AG09319 (cell line): ENCODE measurements at regions not wholly inside any gene's neighbourhood (a gene's known extent, or its start where the extent isn't known, plus 50 kb on each side); places are given as distances from the start of the nearest gene placed in this dataset.

Experiments
- DNase-seq: peaks from one replicate; pipeline ENCODE4 v3.0.0-alpha.2; 2010; ENCODE audit warnings: low read depth; ENCODE audit errors: extremely low read depth
- CTCF ChIP-seq: IDR thresholded peaks from 2 replicates; pipeline ENCODE4 v1.5.1; 2011; ENCODE audit warnings: low read depth, mild to moderate bottlenecking, inconsistent platforms, low read length, moderate library complexity

GRCh38 chr16:62205459-62205858 lies 169.2 kb upstream of the CDH8 start:
- DNase-seq: no peak
- TF ChIP-seq CTCF: no peak

GRCh38 chr16:62201911-62202310 lies 165.7 kb upstream of the CDH8 start:
- DNase-seq: no peak
- TF ChIP-seq CTCF: no peak

GRCh38 chr16:62194828-62195227 lies 158.6 kb upstream of the CDH8 start:
- TF ChIP-seq CTCF: no peak
- DNase-seq: no peak

GRCh38 chr16:62190426-62190825 lies 154.2 kb upstream of the CDH8 start:
- no peak for TF ChIP-seq CTCF
- no peak for DNase-seq

- no peak for DNase-seq
- no peak for TF ChIP-seq CTCF
Observed at GRCh38 chr16:62177351-62178203, 141.3 kb upstream of the CDH8 start.

GRCh38 chr16:62170642-62171041 lies 134.4 kb upstream of the CDH8 start:
- no peak for DNase-seq
- no peak for TF ChIP-seq CTCF

- DNase-seq: no peak
- no peak for TF ChIP-seq CTCF
Observed at GRCh38 chr16:62167551-62167950, 131.3 kb upstream of the CDH8 start.
